SKM-1 treated with dmso at 0.1 percent for 144 hours (cell line): ENCODE measurements at regions not wholly inside any gene's neighbourhood (a gene's known extent, or its start where the extent isn't known, plus 50 kb on each side); places are given as distances from the start of the nearest gene placed in this dataset.

Experiments used
- DNase-seq: peaks from one replicate; lab custom pipeline; 2025; ENCODE audit not compliant: unreplicated experiment; lab: John Stamatoyannopoulos, UW

DNA sequence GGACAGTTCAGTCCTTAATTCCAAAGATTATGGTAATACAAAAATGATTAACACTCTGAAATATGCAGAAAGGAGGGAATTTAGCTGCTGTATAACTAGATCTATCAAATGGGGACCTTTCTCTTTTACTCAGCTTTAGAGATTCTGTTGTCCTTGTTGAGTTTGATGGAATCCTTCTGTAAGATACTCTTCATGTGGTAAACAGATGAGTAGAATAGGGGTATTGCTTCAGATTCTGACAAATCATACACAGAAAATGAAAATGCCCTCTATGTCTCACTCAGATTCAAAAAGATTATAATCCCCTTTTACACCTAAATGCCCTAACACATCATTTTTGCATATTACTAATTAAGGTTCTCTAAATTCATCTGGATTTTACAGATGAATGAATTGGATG lies 50.7 kb downstream of the ARHGAP35 start:
- no peak for DNase-seq

DNA sequence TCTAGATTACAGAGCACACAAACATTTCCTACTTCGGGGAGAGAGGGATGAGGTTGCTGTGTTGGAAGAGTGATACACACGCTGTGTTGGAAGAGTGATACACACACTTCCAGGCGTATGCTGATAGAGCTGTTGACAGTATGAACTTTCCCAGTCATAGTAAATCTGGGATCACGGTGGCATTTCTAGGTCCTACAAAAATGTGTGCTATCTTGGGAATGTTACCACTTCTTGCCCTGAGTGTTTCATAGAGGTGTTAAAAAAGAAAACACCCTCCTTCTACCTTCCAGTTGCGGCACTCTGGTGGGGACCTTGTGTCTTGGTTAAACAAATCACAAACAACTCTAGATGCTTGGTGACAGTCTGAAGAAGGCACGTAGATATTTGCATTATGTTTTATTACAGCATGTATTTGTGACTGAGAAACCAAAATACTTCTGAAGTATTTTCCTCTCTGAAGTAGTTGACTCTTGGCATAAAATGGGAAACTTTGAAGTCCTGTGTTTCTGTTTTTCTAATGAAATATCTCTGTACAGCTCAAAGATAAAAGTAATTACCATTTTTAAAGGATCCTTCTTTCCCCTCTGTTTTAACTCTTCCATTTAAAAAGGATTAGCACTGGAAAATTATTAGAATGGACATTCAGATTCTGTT lies 52.5 kb downstream of the ARHGAP35 start:
- no peak for DNase-seq

DNA sequence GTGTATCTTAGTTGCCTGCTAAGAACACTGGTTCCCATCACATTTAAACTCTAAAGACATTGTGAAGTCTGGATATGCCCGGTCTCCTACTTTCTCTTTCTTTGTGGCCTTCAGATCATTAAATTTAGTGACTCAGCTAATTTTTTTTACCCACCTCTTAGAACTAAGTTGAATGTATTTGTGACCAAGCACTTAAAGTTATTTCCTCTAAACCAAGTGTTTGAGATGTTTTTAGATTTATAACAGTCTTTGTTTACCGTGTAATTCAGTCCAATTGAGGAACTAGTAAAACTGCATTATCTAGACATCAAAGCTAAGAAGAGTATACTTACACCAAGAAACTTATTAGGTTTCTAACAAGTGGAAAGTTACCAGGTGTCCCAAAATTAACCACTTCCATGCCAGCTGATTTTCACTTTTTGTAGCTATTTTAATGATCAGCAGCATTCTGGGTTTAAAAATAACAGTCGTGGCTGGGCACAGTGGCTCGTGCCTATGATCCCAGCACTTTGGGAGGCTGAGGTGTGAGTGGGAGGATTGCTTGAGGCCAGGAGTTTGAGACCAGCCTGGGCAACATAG lies 53.1 kb downstream of the ARHGAP35 start:
- no peak for DNase-seq

DNA sequence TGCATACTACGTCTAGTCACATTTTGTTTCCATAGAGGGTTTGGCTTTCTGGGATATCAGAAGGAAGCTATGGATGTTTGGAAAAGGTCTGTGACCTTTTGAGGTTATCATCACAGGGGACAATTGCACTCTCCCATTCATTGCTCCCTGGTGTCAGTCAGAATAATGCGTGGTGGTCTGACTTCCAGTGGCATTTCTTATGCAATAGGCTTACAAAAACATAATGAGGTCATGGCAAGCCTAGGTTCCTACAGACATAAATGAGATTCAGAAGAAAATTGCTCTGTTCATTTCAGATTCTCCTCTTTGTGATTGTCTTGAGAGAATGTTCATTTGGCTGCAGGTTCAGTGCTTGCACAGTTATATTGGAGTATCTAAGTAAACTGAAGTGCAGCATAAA lies 54.6 kb downstream of the ARHGAP35 start:
- no peak for DNase-seq

DNA sequence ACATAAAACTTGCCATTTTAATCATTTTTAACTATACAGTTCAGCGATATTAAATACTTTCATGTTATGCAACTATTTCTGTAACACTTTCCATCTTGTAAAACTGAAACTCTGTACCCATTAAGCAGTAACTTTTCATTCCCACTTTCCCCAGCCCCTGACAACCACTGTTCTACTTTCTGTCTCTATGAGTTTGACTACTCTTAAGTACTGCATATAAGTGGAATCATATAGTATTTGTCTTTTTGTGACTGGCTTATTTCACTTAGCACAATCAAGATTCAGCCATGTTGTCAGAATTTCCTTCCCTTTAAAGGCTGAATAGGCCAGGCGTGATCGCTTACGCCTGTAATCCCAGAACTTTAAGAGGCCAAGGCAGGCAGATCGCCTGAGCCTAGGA lies 56.2 kb downstream of the ARHGAP35 start:
- no peak for DNase-seq

DNA sequence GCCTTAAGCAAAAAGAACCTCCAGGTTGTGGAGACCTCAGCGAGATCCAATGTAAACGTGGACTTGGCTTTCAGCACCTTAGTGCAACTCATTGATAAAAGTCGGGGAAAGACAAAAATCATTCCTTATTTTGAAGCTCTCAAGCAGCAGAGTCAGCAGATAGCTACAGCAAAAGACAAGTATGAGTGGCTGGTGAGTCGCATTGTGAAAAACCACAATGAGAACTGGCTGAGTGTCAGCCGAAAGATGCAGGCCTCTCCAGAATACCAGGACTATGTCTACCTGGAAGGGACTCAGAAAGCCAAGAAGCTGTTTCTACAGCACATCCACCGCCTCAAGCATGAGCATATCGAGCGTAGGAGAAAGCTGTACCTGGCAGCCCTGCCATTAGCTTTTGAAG lies 58.5 kb downstream of the ARHGAP35 start:
- no peak for DNase-seq

DNA sequence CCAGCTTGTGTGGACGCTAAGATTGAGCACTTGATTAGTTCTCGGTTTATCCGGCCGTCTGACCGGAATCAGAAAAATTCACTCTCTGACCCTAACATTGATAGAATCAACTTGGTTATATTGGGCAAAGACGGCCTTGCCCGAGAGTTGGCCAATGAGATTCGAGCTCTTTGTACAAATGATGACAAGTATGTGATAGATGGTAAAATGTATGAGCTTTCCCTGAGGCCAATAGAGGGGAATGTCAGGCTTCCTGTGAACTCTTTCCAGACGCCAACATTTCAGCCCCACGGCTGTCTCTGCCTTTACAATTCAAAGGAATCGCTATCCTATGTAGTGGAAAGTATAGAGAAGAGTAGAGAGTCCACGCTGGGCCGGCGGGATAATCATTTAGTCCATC lies 59.6 kb downstream of the ARHGAP35 start:
- no peak for DNase-seq

DNA sequence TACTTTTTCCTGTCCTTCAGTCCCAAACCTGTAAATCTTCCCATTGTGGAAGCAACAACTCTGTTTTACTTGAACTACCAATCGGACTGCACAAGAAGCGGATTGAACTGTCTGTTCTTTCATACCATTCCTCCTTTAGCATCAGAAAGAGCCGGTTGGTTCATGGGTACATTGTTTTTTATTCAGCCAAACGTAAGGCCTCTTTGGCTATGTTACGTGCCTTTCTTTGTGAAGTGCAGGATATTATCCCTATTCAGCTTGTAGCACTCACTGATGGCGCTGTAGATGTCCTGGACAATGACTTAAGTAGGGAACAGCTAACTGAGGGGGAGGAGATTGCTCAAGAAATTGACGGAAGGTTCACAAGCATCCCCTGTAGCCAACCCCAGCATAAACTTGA lies 60.3 kb downstream of the ARHGAP35 start:
- no peak for DNase-seq

DNA sequence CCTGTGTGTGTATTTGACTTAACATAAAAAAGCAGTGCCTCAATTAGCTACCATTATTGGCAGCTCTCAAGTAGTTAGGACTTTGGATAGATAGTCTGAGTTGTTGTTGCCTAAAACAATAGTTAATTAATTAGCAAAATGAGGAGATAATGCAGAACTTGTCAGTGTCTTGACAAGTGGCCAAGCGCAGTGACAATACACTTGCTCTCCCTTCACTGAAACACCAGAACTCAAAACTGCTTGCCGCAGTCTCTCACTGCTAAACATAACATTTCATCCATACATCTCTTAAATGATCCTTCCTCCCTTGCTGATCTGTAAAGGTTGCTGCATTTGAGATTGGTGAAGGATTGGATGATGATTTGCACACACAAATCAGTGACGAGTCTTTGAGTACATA lies 61.7 kb downstream of the ARHGAP35 start:
- no peak for DNase-seq

DNA sequence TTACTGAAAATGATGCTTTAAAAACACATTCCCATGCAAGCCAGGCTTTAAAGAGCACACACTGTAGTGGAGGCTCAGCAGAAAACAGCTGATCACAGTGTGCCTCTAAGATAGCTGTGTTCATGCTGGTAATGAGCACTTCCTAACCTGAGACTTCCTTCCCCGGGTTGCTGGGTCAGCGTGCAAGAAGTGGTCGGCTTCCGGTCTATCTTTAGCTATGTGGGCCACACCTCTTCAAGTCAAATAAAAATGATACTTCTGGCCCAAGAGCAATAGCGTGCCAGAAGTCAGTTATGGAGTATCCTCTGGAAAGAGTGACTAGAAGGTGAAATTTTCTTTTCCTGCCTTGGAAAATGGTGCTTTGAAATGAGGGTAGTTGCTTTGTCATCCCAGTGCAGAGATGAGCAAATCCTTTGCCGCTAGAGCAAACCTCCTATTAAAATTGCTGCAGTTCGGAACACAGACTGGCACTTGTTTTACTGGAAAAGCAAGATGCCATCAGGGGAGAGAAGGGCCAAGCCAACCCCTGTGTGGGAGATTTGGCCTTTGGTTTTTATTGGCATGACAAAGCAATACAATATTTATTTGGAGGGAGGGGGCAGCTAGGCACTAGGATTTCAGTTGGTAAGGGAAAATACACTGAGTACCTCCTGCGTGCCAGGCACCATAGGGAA lies 64.2 kb downstream of the ARHGAP35 start:
- DNase-seq: no peak

DNA sequence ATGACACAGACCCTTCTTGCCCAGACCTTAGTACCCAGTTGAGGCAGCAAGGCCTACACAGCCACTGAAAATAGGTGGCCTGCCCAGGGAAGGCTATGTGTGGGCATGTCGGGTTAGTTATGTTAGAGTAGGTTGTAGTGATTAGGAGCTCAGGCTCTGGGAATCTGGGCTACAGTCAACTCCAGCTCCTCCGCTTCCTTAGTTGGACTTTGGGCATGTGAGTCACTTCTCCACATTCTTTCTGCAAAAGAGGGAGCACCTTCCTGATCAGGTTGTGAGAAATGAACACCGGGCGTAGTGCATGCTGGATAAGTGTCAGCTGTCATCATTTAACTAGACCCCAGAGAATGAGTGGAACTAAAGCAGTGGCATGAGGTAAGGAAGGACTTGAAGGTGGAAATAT lies 64.8 kb downstream of the ARHGAP35 start:
- DNase-seq: no peak

DNA sequence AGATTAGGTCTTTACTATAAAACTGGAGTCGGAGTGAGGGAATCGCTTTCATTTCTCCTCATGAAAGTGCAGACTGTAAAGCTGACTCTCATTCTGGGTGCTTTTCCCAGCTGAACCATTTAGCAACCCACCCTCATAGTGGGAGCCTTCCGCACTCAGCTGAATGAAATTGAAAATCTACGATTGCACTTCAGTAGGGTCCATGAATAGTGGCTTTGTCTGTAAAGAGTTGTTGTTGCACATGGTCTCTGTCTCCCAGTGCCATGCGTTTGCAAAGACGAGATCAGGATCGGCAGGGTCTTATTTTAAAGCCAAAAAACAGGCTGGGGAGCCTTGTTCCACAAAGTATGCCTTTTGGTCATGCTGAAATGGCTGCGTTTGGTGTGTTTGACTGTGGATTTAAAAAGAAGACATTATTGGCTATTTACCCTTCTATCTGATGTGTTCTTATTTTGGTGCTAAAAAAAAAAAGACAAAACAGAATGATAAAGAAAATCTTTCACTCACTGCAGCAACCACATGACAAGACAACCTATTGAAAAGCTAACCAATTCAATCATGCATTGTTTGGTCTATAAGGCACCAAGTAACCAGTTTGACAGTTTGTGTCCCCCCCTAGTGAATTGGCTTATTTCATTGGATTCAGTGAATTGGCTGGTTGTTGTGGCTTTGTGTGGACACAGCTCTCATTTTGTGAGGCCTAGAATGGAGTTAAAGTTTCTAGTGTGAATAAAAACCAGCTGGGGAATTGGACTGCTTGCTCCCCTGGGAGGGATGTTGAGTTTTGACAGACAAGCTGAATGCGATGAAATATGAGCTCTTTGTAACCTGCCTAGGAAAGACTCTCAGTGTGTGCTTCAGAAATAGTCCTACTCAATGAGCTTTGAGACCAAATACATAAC lies 65.6 kb downstream of the ARHGAP35 start:
- DNase-seq: no peak

DNA sequence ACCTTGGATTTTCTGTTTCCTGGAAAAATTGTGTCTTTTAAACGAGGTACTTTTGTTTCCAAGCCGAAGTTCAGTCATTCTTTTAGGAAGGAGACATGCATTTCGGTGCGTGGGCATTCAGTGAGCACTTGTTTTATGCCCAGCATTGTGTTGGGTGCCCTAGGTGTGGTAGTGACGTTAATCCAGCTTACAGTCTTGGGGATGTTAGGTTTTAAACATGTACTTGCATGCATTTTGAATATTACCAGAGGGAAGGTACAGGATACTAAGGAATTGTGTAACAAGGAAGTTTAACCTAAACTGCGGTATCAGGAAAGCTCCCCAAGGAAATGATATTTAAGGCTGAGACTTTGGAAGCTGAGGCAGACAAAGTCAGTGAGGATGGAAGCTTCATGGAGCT lies 66.3 kb downstream of the ARHGAP35 start:
- DNase-seq: no peak

DNA sequence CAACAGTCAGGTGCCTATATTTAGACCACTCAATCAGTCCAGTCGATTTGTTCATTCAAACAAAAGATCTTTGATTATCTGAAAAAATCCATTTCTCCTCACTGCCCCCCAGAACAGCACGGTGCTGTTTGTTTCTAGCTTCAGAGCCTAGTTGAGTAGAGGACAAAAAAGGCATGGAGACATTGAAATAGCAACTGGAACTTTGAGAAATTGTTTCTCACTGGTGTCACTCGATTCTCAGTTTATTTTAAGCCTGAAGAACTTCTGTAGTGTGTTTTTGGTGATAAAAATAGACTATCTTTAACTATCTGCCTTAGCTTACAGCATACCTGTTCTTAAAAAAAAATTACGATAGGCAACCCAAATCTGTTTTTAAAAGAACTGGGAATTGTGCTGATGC lies 67.1 kb downstream of the ARHGAP35 start:
- DNase-seq: no peak

DNA sequence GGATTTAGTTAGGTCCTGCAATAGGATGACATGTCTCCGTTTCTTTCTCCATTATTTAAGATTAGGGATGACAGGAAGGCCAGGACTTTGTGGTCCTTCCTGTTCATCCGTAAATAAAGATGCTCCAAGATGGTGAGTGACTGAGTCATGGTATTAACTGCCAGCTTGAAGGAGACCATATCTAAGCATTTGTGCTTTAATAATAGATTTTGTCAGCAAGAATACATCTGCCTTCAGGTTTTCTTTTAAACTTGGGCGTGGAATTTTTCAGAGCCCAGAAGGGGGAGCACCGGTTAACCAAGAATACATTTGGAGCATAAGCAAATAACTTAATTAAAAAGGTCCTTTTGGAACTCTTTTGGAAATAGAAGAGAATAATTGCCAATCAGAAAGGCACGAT lies 68.2 kb downstream of the ARHGAP35 start:
- DNase-seq: no peak

DNA sequence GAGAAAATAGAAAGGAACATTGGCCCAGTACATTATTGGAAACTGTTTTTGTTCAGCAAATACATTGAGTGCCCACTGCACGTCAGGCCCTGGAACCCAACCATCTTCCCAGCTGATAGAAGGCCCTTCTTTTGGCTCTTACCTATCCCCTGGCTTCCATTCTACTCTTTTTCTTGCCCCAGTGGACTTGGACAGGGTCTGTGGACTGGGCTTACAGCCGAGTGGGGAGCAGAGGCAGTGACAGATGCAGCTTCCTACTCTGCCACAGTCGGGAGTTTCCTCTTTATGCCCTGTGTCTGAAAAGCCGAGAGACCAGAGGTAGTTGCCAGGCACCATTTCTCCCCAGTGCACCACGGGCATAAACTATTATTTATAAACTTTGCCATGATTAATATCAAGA lies 70.4 kb downstream of the ARHGAP35 start:
- DNase-seq: no peak

DNA sequence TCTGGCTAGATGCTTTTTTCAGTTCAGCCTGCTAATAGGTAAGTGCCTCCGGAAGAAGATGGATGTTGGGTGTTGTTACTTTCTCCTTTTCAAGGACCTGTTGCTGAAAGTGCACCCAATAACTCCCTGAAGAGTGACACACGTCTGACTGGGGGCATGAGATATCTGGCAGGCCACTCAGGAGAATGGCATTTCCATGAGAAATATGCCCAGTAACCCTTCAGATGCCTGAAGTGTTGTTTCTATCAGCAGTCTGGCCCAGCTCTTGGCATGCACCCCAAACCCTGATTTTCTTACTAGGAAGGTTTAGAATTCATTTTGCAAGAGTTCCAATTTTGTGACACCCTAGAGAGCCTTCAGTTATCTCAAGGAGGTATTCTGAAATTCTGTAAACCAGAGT lies 71.5 kb downstream of the ARHGAP35 start:
- DNase-seq: no peak

DNA sequence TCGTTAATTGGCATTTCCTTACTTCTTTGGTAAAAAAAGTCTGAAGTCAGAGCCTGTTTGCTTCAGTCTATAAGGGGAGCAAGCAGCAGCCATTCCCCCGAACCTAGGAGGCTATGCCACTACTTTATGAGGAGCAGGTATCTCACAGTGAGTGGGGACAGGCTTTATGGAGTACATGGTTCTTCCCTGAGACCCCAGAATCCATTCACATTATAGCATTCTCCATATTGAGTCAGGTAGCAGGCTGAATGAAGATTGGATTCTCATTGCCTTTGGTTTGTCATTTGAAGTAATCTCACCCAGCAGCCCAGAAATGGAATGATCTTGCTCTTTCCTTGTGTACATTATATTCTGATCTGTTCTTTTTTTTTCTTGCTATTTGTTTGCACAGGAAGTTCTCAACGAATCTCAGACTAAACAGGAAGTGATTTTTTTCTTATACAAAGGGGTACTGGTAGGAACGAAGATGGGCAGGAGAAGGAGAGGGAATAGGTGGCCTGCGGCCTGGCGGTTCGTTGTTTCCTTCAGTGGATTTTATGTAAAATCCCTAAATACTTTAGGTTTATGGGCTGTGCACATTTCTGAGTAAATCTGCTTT lies 74.4 kb downstream of the ARHGAP35 start:
- no peak for DNase-seq

DNA sequence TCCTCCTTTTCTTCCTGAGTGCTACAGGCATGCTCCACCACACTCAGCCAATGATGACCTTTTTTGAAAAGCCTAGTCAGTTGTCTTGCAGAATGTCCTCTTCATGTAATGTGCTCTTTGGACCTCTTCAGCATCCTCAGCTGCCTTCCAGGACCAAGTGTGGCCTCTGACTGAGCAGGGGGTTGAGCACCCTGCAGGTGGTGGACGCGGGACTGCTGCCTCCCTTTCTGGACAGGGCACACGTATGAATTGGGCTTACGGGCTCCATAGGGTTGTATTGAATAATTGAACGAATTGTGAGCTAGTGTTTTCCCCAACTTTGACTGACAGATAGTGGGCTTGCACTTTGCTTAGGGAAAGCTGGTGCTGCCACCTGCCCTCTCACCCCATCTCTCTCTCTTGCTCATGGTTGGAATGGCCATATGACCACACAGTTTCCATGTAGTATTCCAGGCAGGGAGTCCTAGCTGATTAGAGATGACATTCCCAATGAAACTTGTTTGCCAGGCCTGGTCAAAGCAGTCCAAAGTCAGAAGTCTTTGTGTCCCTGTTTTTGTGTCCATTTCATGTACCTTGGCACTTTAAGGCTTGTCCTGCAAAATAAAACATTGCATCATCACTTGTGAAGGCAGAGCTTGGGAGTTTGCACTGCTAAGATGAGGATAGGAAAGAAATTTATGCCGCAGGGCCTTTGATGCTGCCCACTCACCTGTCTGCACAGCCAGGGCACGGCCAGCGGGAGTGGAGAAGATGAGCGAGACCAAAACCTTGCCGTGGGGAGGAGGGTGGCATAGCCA lies 76.3 kb upstream of the NPAS1 start:
- no peak for DNase-seq

DNA sequence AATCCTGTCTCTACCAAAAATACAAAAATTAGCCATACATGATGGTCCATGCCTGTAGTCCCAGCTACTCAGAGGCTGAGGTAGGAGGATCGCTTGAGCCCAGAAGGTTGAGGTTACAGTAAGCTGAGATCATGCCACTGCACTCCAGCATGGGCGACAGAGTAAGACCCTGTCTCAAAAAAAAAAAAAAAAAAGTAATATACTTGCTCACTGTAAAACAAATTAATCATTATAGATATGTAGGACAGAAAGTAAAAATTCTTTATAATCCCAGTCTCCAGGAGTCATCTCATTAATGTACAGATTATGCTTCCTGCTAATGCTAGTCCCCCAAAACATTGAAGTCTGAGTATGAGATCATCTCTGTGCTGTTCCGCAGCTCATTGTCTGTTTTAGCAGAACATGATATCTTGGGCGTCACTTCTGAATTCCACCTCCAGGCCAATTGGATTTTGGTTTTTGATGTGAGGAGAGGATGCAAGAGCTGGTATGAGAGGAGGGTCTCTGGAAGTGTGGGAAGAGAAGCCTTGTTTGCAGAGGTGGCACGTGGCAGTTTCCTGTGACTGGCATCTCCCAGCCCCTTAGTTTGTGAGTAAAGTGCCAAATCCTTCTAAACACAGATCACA lies 75.4 kb upstream of the NPAS1 start:
- no peak for DNase-seq
